ENCODE measurements at regions not wholly inside any gene's neighbourhood (a gene's known extent, or its start where the extent isn't known, plus 50 kb on each side); places are given as distances from the start of the nearest gene placed in this dataset.

GRCh38 chr1:108066808-108067207 is 101.8 kb upstream of the VAV3 start:
- Histone ChIP-seq H3K4me3 (no peak overlapping the region), H3K27ac (no peak overlapping the region), H3K27me3 (replicated peaks in 1 of 7) (no peaks in the 10 kb centered on the region), H3K36me3 (no peaks in the 10 kb centered on the region), H3K4me1 (peaks cover 0 to 23% (median 5%) of the 10 kb centered on the region in 6 donors), H3K9me3 (peaks cover 0 to 16% (median 4%) of the 10 kb centered on the region in 8 donors)
- WGBS, 5 donors: 87 to 97% (median 89%) methylated on average over 1 of the region's 1 CpG
- DNase-seq: no peak
- TF ChIP-seq POLR2A (IDR thresholded peaks at IDR 0.05): no peak
- TF ChIP-seq CTCF (IDR thresholded peaks at IDR 0.05 in 8 of 11, conservative IDR thresholded peaks at IDR 0.05 in 3 of 11): no peak
- TF ChIP-seq POLR2AphosphoS5 (IDR thresholded peaks at IDR 0.05): no peak
- intact Hi-C loops (cut with DNase I; ENCODE audit: low total_unique reads): loop anchor here (10.0 kb wide), 1 partner anchor 48 kb away; no protein-coding TSS in a partner anchor

GRCh38 chr1:108064255-108064654 is 99.3 kb upstream of the VAV3 start:
- peaks cover 0 to 9% (median 5%) of the 10 kb centered on the region in 6 donors for H3K4me1 ChIP-seq
- H3K27me3 ChIP-seq (replicated peaks in 1 of 7): no peaks in the 10 kb centered on the region
- H3K9me3 ChIP-seq: peaks cover 0 to 23% (median 10%) of the 10 kb centered on the region in 8 donors
- DNase-seq: no peak
- intact Hi-C loops (cut with DNase I; ENCODE audit: low total_unique reads): loop anchor here (10.0 kb wide), 1 partner anchor 51 kb away; no protein-coding TSS in a partner anchor
- TF ChIP-seq POLR2A (IDR thresholded peaks at IDR 0.05): no peak
- 46 to 98% (median 54%) methylated on average over 1 of the region's 1 CpG for WGBS, 5 donors
- H3K4me3 ChIP-seq: no peak overlapping the region
- no peak overlapping the region for H3K27ac ChIP-seq
- H3K36me3 ChIP-seq: no peaks in the 10 kb centered on the region

GRCh38 chr1:108063703-108064102 is 98.7 kb upstream of the VAV3 start:
- Histone ChIP-seq H3K36me3 (no peaks in the 10 kb centered on the region), H3K9me3 (peaks cover 0 to 23% (median 10%) of the 10 kb centered on the region in 8 donors), H3K27ac (no peak overlapping the region), H3K4me1 (peaks cover 0 to 9% (median 5%) of the 10 kb centered on the region in 6 donors), H3K4me3 (no peak overlapping the region), H3K27me3 (replicated peaks in 1 of 7) (no peaks in the 10 kb centered on the region)
- no peak for DNase-seq
- 46 to 71% (median 57%) methylated on average over 1 of the region's 1 CpG for WGBS, 5 donors
- no peak for TF ChIP-seq CTCF (IDR thresholded peaks at IDR 0.05 in 8 of 11, conservative IDR thresholded peaks at IDR 0.05 in 3 of 11)
- TF ChIP-seq POLR2AphosphoS5 (IDR thresholded peaks at IDR 0.05): no peak
- TF ChIP-seq POLR2A (IDR thresholded peaks at IDR 0.05): no peak
- intact Hi-C loops (cut with DNase I; ENCODE audit: low total_unique reads): loop anchor here (10.0 kb wide), 1 partner anchor 51 kb away; no protein-coding TSS in a partner anchor

- H3K4me3 ChIP-seq: no peak overlapping the region
- H3K4me1 ChIP-seq: peaks cover 2 to 38% (median 16%) of the 10 kb centered on the region in 6 donors
- peak overlapping the region in 1 of 8 donors; percentile 21 for H3K27ac ChIP-seq
- 39 to 56% (median 43%) methylated on average over 2 of the region's 2 CpGs for WGBS, 5 donors
- H3K9me3 ChIP-seq: peaks cover 0 to 23% (median 10%) of the 10 kb centered on the region in 8 donors
- no peak for TF ChIP-seq CTCF (IDR thresholded peaks at IDR 0.05 in 8 of 11, conservative IDR thresholded peaks at IDR 0.05 in 3 of 11)
- no peak for TF ChIP-seq POLR2AphosphoS5 (IDR thresholded peaks at IDR 0.05)
- TF ChIP-seq POLR2A (IDR thresholded peaks at IDR 0.05): no peak
- H3K27me3 ChIP-seq (replicated peaks in 1 of 7): no peaks in the 10 kb centered on the region
- intact Hi-C loops (cut with DNase I; ENCODE audit: low total_unique reads): loop anchor here (10.0 kb wide), 1 partner anchor 55 kb away; no protein-coding TSS in a partner anchor
- DNase-seq: no peak
- H3K36me3 ChIP-seq: no peaks in the 10 kb centered on the region
Measured at GRCh38 chr1:108059945-108060344, 95.0 kb upstream of the VAV3 start.
